PC-3 (cell line): ENCODE measurements at regions not wholly inside any gene's neighbourhood (a gene's known extent, or its start where the extent isn't known, plus 50 kb on each side); places are given as distances from the start of the nearest gene placed in this dataset.

Experiments used
- CTCF ChIP-seq: fragments of 300-600 bp; sonication (generic); conservative IDR thresholded peaks from 2 replicates; pipeline ENCODE4 v1.5.1; 2017; ENCODE audit warnings: antibody characterized with exemption, low read depth, mild to moderate bottlenecking, low read length
- EZH2 ChIP-seq: fragments of 300-600 bp; sonication (generic); IDR thresholded peaks from one replicate; pipeline ENCODE4 v1.6.1; 2017; ENCODE audit warnings: antibody characterized with exemption, mild to moderate bottlenecking, low read length; ENCODE audit not compliant: unreplicated experiment
- EZH2phosphoT487 ChIP-seq: fragments of 300-600 bp; sonication (generic); IDR thresholded peaks from 2 replicates; pipeline ENCODE4 v1.6.1; 2018; ENCODE audit warnings: mild to moderate bottlenecking, antibody characterized with exemption, low read length, borderline replicate concordance

GRCh38 chrX:42869011-42869410, 91.0 kb upstream of the PPP1R2C start:
- TF ChIP-seq CTCF (no peak), EZH2 (no peak), EZH2phosphoT487 (no peak)
